ENCODE measurements at regions not wholly inside any gene's neighbourhood (a gene's known extent, or its start where the extent isn't known, plus 50 kb on each side); places are given as distances from the start of the nearest gene placed in this dataset.

DNA sequence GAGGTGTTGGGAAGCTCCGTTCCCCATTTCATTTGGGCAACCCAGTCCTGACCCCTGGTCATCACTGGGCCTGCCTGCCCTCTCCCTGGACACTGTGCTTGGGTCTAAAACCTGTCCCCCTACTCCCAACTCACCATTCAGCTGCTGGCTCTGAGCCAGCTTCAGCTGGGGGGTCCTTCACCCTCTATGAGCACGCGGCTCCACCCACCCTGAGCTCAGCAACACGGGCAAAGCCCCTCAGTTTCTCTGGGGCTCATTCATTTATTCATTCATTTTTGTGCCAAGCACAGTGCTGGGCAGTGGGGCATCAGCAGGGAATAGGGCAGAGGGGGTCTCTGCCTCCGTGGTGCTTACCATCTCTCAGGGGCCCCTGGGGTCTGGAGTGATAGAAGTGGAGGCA is 199.8 kb upstream of the MVB12B start (continued):
- TF ChIP-seq GTF2F1 (IDR thresholded peaks at IDR 0.05; ENCODE audit: borderline replicate concordance, low read depth, low read length) (no peak), BACH1 (IDR thresholded peaks at IDR 0.05; ENCODE audit: low read length) (no peak)
